Keratinocyte (primary cell): ENCODE measurements at regions not wholly inside any gene's neighbourhood (a gene's known extent, or its start where the extent isn't known, plus 50 kb on each side); places are given as distances from the start of the nearest gene placed in this dataset.

Experiments
- DNase-seq: peaks from one replicate; pipeline ENCODE4 v3.0.0-alpha.2; 2011; ENCODE audit warnings: low read depth, missing footprints, low spot score
- FAIRE-seq: peaks from 2 replicates; lab custom pipeline; 2011; peaks lifted over from hg19 to GRCh38; lab: Jason Lieb, UNC
- H2AFZ ChIP-seq: 2 replicates; pipeline ENCODE4 v1.6.0; 2012; ENCODE audit warnings: low read length, control low read depth, inconsistent platforms; ENCODE audit not compliant: control insufficient read depth
- H3K27ac ChIP-seq: 2 replicates; pipeline ENCODE4 v1.5.1; 2011; ENCODE audit warnings: low read length; ENCODE audit not compliant: control insufficient read depth, insufficient read depth
- H3K27me3 ChIP-seq: 3 replicates; pipeline ENCODE4 v1.6.0; 2011; ENCODE audit warnings: low read length; ENCODE audit not compliant: control insufficient read depth, insufficient read depth; ENCODE audit errors: extremely low read depth
- H3K36me3 ChIP-seq, 2 experiments: 2 replicates in 1 of 2; 3 replicates in 1 of 2; pipeline ENCODE4 v1.5.1; 2011; ENCODE audit warnings: low read length in 2 of 2, mild to moderate bottlenecking in 1 of 2; ENCODE audit not compliant: control insufficient read depth in 2 of 2, insufficient read depth in 2 of 2; ENCODE audit errors: extremely low read depth in 1 of 2
- H3K4me1 ChIP-seq: 3 replicates; pipeline ENCODE4 v1.5.1; 2011; ENCODE audit warnings: low read length; ENCODE audit not compliant: control insufficient read depth, insufficient read depth; ENCODE audit errors: extremely low read depth
- H3K4me2 ChIP-seq: 3 replicates; pipeline ENCODE4 v1.6.0; 2011; ENCODE audit warnings: low read depth, low read length; ENCODE audit not compliant: control insufficient read depth, insufficient read depth; ENCODE audit errors: extremely low read depth
- H3K4me3 ChIP-seq, 3 experiments: fragments of 200-600 bp in 1 of 3; sonication (generic) in 1 of 3; 2 replicates in 2 of 3; 3 replicates in 1 of 3; pipeline ENCODE4 v1.5.1; 2011 to 2016; ENCODE audit warnings: low read length in 3 of 3, mild to moderate bottlenecking in 3 of 3, control low read depth in 2 of 3, inconsistent platforms in 1 of 3, low read depth in 1 of 3, mixed read lengths in 1 of 3, mixed run types in 1 of 3, moderate library complexity in 1 of 3; ENCODE audit not compliant: control insufficient read depth in 2 of 3, insufficient read depth in 2 of 3; ENCODE audit errors: extremely low read depth in 1 of 3
- H3K79me2 ChIP-seq: 2 replicates; pipeline ENCODE4 v1.6.0; 2012; ENCODE audit warnings: low read length; ENCODE audit not compliant: control insufficient read depth, insufficient read depth
- H3K9ac ChIP-seq: 3 replicates; pipeline ENCODE4 v1.6.0; 2011; ENCODE audit warnings: low read length; ENCODE audit not compliant: control insufficient read depth, insufficient read depth; ENCODE audit errors: extremely low read depth
- H3K9me1 ChIP-seq: 3 replicates; pipeline ENCODE4 v1.6.0; 2011; ENCODE audit warnings: low read length; ENCODE audit not compliant: control insufficient read depth, insufficient read depth; ENCODE audit errors: extremely low read depth
- H3K9me3 ChIP-seq: 2 replicates; pipeline ENCODE4 v1.5.1; 2012; ENCODE audit warnings: low read depth, low read length; ENCODE audit not compliant: control insufficient read depth
- H4K20me1 ChIP-seq: 3 replicates; pipeline ENCODE4 v1.6.0; 2011; ENCODE audit warnings: low read length; ENCODE audit not compliant: control insufficient read depth, insufficient read depth; ENCODE audit errors: extremely low read depth
- CTCF ChIP-seq, 3 experiments: IDR thresholded peaks in 1 of 3; conservative IDR thresholded peaks in 1 of 3; optimal IDR thresholded peaks in 1 of 3; 2 replicates in 2 of 3; 3 replicates in 1 of 3; pipeline versions ENCODE3 to v1.5.1; 2011; ENCODE audit warnings: low read length in 3 of 3, mild to moderate bottlenecking in 3 of 3, moderate library complexity in 2 of 3, control low read depth in 1 of 3, inconsistent platforms in 1 of 3; ENCODE audit not compliant: insufficient read depth in 2 of 3; ENCODE audit errors: extremely low read depth in 1 of 3
- EZH2 ChIP-seq: IDR thresholded peaks from one replicate; pipeline ENCODE4 v1.6.1; 2012; ENCODE audit warnings: inconsistent platforms, mild to moderate bottlenecking, low read length, moderate library complexity
- dilution Hi-C: fragments of 300-500 bp; cut with MboI; formaldehyde crosslinking; loops from one replicate; pipeline ENCODE4 v1.7.0; 2020; ENCODE audit warnings: low sequenced_read_pairs; ENCODE audit not compliant: extremely low pct_ligation_motif_present

- no peaks in the 10 kb centered on the region for H3K27me3 ChIP-seq
- FAIRE-seq, result no peak
- DNase-seq, result no peak
- no peaks in the 10 kb centered on the region for H3K9me3 ChIP-seq
- H2AFZ ChIP-seq, result no peak overlapping the region
- no peak overlapping the region for H3K4me2 ChIP-seq
- TF ChIP-seq EZH2 (no peak), CTCF (optimal IDR thresholded peaks at IDR 0.05 in 1 of 3, IDR thresholded peaks at IDR 0.05 in 1 of 3, conservative IDR thresholded peaks at IDR 0.05 in 1 of 3; ENCODE audit: extremely low read depth in 1 of 3, insufficient read depth in 2 of 3, low read length in 3 of 3) (no peak)
- no peaks in the 10 kb centered on the region for H3K79me2 ChIP-seq
- H3K27ac ChIP-seq, result no peak overlapping the region
- dilution Hi-C loops, result no loop called here
- no peaks in the 10 kb centered on the region for H3K4me1 ChIP-seq
- no peaks in the 10 kb centered on the region for H3K9me1 ChIP-seq
- H3K4me3 ChIP-seq, result no peak overlapping the region
- H3K9ac ChIP-seq, result no peak overlapping the region
- no peaks in the 10 kb centered on the region for H4K20me1 ChIP-seq
- H3K36me3 ChIP-seq, result no peaks in the 10 kb centered on the region
These were observed 683.1 kb upstream of the PRR20A start for GRCh38 chr13:56457535-56458190.

GRCh38 chr13:56459286-56459685 lies 681.4 kb upstream of the PRR20A start:
- Histone ChIP-seq H3K4me3 (no peak overlapping the region), H3K9me3 (no peaks in the 10 kb centered on the region), H3K9ac (no peak overlapping the region), H3K36me3 (no peaks in the 10 kb centered on the region), H3K4me2 (no peak overlapping the region), H3K4me1 (no peaks in the 10 kb centered on the region), H3K27me3 (no peaks in the 10 kb centered on the region), H4K20me1 (no peaks in the 10 kb centered on the region), H3K9me1 (no peaks in the 10 kb centered on the region), H3K79me2 (no peaks in the 10 kb centered on the region), H3K27ac (no peak overlapping the region), H2AFZ (no peak overlapping the region)
- dilution Hi-C loops, result no loop called here
- FAIRE-seq (no peak), DNase-seq (no peak)
- TF ChIP-seq CTCF (optimal IDR thresholded peaks at IDR 0.05 in 1 of 3, IDR thresholded peaks at IDR 0.05 in 1 of 3, conservative IDR thresholded peaks at IDR 0.05 in 1 of 3; ENCODE audit: extremely low read depth in 1 of 3, insufficient read depth in 2 of 3, low read length in 3 of 3) (no peak), EZH2 (no peak)
